HG03558 (cell line): ENCODE measurements at regions not wholly inside any gene's neighbourhood (a gene's known extent, or its start where the extent isn't known, plus 50 kb on each side); places are given as distances from the start of the nearest gene placed in this dataset.
A peak's percentile ranks its signal among the peaks of the same experiment; 100 is the strongest.
"Not testable (repeated sequence)": the region's sequence is repeated elsewhere in the genome, so short reads cannot be mapped to it uniquely, and the experiment has no call there.

Experiments
- ATAC-seq: cut with Tn5 transposase; IDR thresholded peaks from one replicate; pipeline ENCODE4 v1.9.1; 2021; ENCODE audit warnings: moderate number of reproducible peaks; ENCODE audit not compliant: unreplicated experiment; ENCODE audit errors: extremely low read depth

- ATAC-seq: not testable (repeated sequence)
Measured at GRCh38 chr16:72729552-72729951, 318.4 kb downstream of the ZFHX3 start.

DNA sequence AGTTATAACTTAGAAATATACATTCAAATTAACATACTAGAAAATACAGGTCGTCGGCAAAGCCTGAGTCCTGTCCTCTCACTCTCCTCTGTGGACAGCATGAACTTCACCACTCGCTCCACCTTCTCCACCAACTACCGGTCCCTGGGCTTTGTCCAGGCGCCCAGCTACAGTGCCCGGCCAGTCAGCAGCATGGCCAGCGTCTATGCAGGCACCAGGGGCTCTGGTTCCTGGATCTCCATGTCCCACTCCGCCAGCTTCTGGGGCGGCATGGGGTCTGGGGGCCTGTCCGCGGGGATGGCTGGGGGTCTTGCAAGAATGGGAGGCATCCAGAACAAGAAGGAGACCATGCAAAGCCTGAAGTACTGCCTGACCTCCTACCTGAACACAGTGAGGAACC lies 319.4 kb downstream of the ZFHX3 start:
- no peak for ATAC-seq

DNA sequence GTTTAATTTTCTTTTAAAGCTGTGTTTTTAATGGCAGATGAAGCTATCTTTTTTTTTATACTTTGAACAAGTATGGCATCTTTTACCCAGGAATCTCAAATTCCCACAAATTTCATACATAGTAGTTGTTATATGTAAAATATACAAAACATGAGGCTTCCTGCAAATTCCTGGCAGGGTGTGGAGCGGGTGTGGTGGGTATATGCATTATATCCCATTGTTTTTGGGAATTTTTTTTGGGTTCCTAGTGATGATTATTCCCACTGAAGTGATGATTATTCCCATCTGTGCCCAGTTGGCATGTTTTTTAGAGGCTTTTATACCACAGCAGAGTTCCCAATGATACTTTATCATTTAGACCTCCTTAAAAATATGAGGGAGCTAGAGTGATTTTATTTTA lies 320.4 kb downstream of the ZFHX3 start:
- ATAC-seq: no peak

DNA sequence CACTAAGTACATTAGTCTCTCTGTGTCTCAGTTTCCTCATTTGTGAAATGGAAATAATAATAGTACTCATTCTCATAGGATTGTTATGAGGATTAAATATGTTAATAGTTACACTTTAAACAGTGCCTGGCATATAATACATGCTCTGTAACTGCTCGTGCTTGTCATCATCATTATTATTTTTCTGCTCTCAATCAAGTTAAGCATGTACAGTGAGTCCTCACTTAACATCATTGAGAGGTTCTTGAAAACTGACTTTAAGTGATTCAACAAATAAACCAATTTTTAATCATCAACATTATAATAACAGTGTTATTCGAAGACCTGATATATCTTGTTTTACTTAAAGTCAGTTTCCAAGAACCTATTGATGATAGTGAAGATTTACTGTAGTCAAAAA lies 322.3 kb downstream of the ZFHX3 start:
- no peak for ATAC-seq

DNA sequence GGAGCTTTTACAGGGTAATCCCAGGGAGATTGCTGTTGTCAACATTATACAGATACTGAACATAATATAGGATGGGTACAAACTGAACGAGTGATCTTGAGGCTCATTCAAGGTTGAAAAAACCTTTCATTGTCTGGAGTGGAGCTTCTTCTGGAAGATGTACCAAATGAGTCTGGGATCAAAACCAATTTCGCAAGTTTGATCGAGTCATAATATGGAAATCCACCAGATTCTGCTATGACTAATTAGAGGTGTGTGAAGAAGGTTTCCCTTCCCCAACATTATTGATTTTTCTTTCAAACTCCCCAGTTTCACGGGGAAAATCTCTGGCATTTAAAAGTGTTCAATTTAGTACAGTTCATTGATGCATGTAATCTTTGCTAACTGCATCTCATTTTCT lies 324.1 kb downstream of the ZFHX3 start:
- ATAC-seq: no peak

GRCh38 chr16:72722552-72722951 lies 325.4 kb downstream of the ZFHX3 start:
- ATAC-seq: no peak

- ATAC-seq: no peak
Measured at GRCh38 chr16:72721981-72722380, 325.9 kb downstream of the ZFHX3 start.

GRCh38 chr16:72715267-72715666 lies 332.7 kb downstream of the ZFHX3 start:
- ATAC-seq: no peak

GRCh38 chr16:72711823-72712222 lies 336.1 kb downstream of the ZFHX3 start:
- ATAC-seq: no peak

DNA sequence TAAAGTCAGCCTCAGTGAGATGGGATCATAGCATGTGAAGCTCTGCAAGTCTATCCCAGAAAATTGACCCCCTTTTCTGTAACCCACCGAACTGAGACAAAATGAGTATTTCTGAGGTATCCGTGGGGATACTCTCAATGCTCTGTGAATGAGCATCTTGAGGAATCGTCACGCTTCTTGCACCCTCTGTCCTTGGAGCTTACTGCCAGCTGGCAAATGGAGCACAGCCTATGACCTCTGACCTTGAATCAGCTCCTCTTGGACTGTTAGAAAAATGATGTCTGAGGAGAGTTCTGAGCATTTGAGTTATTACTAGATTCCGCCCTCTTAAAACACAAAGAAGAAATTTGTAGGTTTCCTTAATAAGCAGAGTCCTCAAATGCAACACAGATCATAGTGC lies 342.1 kb downstream of the ZFHX3 start:
- ATAC-seq: no peak

GRCh38 chr16:72704746-72705372 lies 343.1 kb downstream of the ZFHX3 start:
- ATAC-seq: no peak

- no peak for ATAC-seq
Measured at GRCh38 chr16:72689851-72690250, 358.1 kb downstream of the ZFHX3 start.

- no peak for ATAC-seq
Measured at GRCh38 chr16:72680732-72681131, 367.2 kb downstream of the ZFHX3 start.

DNA sequence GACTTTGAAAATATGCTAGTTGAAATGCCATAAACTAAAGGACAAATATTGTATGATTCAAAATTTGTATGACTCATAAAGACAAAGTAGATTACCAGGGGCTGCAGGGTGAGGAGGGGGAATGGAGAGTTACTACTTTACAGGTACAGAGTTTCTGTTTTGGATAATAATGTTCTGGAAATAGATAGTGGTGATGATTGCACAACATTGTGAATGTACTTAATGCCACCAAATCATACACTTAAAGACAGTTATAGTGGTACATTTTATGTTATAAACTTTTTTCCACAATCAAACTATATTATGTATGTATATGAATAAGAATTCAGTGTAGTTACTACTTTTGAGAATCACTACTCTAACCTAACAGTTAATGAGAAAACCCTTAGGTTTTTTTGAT lies 368.1 kb downstream of the ZFHX3 start:
- ATAC-seq: no peak

GRCh38 chr16:72677662-72678447 lies 370.1 kb downstream of the ZFHX3 start:
- no peak for ATAC-seq

- no peak for ATAC-seq
Measured at GRCh38 chr16:72673118-72673517, 374.8 kb downstream of the ZFHX3 start.

DNA sequence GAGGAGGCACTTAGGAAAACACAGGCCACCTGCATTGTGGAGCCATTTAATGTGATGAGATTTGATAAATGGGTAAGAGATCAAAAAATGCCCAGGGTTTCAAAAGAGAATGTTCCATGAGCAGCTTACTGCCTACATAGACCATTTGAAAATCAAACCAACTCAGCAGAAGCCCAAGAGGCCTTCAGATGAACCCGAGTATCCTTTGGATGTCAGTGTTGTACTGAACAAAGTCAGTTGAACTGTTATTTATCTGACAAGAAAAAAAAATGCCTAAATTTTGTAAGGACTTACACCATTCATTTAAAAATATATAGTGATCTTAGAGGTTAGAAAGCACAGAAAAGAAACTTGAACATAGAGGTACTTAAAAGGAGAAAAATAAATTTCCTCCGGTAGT lies 381.7 kb downstream of the ZFHX3 start:
- no peak for ATAC-seq

DNA sequence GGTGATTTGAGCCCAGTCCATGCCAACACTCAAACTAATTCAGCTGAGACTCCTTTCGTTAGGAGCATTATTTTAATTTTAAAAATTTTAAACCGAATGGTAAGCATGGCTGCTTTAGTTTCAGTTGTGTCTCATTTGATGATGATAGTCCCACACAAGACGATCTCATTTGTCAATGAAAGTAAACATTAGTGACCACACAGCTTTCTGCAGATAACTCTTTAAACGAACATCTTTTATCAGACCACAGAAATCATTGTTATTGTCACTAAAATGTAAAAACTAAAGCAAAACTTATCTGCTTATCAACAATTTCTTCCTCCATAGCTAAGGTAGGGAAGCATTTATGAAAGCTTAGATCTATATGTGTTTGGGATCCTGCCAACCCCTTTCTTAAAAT lies 382.2 kb downstream of the ZFHX3 start:
- no peak for ATAC-seq

DNA sequence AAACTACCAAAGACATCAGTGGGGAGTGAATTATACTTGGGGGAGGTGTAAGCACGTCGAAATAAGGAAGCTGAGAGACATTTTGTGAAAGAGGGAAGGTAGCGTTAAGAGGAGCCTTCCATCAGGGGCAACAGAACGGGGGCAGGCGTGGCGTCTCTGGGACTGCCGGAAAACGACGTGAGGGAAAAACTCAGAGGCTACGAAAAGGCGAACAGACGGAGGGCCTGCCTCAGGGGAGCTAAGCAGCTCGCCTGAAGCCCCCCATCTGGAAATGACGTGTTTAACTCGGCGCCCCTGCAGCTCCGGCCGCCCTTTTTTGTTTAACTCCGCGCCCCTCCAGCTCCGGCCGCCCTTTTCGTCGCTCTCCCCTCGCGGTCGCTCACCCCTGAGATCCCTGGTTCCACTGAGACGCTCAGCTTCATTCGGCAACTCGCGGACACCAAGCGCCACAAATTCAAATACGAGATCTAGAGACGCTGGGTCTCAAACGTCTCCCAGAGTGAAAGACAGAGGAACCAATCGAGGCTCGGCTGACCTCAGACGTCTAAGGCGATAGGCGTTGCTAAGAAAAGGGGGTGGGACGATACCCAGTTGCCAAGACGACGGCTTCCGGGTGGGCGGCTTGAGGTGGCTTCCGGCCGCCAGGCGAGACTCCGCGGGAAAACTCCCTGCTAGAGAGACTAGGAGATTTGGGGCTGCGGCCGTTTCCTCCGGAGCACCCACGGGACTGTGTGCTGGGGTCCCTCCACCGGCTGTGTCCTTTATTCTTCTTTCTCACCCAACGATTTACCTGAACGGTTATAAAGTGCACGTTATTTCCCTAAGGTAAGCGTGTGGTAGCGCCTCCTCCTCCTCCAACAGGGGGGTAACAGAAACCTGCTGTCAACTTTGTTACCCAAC lies 383.2 kb downstream of the ZFHX3 start:
- peak; percentile 97 for ATAC-seq

DNA sequence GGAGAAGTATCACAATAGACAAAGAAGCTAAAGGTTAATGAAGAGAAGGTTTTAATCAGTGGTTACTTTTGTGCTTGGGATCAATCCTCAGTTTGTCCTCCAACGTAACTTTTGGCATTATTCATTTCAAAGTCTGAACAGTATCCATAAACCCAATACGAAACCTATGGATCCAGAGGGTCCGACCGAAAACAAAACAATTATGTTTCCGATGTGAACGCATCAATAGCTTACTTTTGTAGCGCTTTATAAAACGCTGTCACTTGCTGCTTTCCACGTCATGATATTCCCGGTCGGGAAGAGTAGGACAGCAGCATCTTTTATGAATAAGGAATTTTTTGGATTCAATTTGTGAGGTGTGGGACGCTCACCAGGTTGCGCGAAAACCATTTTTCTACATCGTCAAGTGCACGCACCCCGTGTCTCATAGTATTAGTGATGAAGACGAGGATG lies 383.8 kb downstream of the ZFHX3 start:
- ATAC-seq: no peak
